GM21381 (cell line): ENCODE measurements at regions not wholly inside any gene's neighbourhood (a gene's known extent, or its start where the extent isn't known, plus 50 kb on each side); places are given as distances from the start of the nearest gene placed in this dataset.
"Not testable (repeated sequence)": the region's sequence is repeated elsewhere in the genome, so short reads cannot be mapped to it uniquely, and the experiment has no call there.

Experiments used
- ATAC-seq: cut with Tn5 transposase; IDR thresholded peaks from one replicate; pipeline ENCODE4 v1.9.1; 2021; ENCODE audit warnings: mild to moderate bottlenecking, moderate library complexity; ENCODE audit not compliant: unreplicated experiment

- ATAC-seq = no peak
Measured at GRCh38 chr14:86943391-86944365, 1049.3 kb downstream of the GALC start.

DNA sequence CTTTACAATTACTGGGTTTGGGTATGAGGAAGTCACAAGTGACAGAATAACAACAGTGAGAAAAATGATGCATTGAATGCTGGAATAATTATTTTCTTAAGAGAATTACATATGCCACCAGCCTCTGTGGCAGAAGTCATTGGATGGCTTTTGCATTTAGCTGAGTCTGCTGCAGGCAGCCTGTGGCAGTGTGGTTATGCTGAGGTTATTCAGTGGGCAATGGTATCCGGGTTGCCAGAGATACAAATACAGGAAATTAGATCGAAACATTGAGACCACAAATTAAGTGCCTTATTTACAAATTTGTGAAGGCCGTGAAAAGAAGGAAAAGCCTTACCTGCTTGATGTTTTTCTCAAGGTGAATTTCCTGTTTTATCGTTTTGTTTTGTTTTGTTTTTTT lies 1050.0 kb downstream of the GALC start:
- no peak for ATAC-seq

DNA sequence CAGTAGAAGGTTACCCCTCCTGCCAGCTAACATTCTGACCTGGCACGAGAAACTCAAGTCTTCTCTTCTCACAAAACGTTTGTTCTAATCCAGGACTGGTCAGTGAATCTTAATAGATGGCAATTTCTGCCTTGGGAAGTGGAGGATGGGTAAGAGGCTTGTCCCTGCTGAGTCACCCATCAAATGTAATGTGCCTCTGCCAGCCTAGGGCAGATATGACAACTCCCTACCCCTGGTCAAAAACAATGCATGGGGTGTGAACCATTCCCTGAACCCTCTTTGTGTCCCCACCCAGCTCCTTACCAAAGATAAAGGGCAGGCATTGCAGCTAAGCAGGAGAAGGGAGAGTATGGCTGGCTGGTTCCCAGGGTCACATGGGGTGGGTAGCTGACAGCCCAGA lies 1052.9 kb downstream of the GALC start:
- ATAC-seq = no peak

DNA sequence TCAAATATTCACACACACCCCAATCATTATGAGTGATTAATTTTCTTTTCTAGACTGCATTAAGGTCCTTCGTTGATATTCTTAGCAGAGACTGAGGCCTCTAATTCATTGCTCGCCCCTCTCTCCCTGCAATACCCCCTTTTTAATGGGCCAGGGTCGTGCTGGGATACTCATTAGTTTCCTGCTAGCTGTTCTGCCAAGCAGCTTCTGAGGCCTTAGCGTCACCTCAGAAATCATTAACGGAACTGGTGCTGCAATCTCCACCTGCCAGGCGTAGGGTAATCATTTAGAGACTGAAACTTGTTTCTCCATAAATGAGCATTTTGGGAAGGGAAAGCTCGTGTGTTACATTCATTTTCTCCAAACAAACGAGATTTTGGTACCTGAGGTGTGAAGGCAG lies 1054.7 kb downstream of the GALC start:
- ATAC-seq = no peak

GRCh38 chr14:86936556-86936955 lies 1056.4 kb downstream of the GALC start:
- ATAC-seq = no peak

DNA sequence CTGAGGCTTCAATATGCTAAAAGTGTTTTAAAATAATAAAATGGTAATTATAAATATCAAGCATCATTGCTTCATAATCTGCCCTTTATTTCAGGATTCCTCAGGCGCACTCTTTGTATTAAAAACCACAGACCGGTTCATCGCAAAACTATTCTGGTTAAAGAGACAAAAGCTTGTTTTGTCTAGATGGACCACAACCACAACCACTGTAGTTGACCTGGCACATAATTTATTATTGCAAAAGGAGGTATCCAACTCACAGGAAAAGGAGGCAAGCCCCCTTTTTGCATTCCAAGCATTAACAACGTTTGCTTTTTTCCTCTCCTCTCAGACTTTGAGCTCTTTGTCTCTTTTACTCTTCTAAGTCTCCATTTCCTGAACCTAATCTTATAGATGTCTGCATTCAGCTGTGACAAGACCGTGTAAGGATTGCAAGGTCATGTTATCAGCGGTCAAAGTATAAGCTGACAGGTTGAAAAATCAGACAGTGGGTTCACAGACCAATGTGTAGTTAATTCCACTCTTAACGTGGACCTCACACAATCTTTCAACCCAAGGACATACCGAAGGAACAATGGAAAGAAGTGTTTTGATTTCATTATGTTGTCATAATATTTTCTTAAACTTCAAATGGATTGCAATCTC lies 1057.6 kb downstream of the GALC start:
- ATAC-seq = no peak

DNA sequence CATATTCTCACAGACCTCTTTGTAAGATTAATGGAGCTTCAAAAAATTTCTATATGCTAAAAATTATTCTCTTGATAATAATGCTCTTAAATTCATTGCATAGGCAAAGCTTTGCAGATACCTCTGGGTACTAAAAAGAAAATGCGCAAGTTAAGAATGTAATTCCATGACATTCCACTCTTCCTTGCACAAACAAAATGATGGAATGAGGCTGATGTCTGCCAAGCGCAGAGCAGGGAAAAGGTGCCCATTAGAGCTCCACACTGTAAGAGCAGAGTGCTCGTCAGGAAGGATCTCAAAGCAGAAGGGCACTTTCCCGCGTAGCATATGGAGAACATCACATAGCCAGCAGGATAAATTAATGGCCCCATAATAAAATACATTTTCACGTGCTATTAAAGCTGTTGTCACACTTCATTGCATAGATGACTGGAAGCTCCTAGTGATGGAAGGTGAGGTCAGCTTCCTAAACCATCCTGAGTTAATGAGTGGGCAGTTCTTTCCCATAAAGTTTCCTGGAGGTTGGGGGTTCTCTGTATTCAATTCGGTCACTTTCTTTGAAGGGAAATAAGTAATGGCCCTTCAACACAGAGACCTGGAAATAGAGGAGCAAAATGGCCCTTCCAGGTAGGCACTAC lies 1058.9 kb downstream of the GALC start:
- ATAC-seq = no peak

GRCh38 chr14:86933460-86933859 lies 1059.5 kb downstream of the GALC start:
- no peak for ATAC-seq

GRCh38 chr14:86915406-86915805 lies 1077.6 kb downstream of the GALC start:
- no peak for ATAC-seq

DNA sequence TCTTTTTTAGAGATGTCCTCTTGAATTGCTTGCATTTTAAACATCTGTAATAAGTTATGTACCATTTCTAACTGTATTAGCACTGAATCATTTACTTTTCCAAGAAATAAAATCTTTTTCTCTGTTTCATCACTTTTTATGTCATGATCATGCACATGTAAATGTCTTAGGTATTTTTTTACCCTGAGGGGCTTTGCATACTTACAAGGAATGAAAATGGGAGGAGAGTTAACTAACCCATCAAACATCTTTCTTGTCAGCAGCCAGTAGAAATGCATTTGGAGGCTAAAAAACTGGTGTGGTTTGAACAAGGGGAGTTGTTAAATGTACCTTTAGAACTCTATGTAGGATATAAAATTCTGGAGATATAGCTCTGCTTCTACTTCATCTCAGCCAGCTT lies 1080.3 kb downstream of the GALC start:
- no peak for ATAC-seq

- no peak for ATAC-seq
Measured at GRCh38 chr14:86911486-86911885, 1081.5 kb downstream of the GALC start.

DNA sequence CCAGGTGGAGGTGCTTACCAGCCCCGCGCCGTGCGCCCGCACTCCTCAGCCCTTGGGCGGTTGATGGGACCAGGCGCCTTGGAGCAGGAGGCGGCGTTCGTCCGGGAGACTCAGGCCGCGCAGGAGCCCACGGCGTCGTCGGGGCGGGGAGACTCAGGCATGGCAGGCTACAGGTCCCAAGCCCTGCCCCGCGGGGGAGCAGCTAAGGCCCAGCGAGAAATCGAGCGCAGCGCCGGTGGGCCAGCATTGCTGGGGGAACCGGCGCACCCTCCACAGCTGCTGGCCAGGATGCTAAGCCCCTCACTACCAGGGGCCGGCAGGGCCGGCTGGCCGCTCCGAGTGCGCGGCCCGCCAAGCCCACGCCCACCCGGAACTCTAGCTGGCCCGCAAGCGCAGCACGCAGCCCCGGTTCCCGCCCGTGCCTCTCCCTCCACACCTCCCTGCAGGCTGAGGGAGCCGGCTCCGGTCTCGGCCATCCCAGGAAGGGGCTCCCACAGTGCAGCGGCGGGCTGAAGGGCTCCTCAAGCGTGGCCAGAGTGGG lies 1087.5 kb downstream of the GALC start:
- not testable (repeated sequence) for ATAC-seq

DNA sequence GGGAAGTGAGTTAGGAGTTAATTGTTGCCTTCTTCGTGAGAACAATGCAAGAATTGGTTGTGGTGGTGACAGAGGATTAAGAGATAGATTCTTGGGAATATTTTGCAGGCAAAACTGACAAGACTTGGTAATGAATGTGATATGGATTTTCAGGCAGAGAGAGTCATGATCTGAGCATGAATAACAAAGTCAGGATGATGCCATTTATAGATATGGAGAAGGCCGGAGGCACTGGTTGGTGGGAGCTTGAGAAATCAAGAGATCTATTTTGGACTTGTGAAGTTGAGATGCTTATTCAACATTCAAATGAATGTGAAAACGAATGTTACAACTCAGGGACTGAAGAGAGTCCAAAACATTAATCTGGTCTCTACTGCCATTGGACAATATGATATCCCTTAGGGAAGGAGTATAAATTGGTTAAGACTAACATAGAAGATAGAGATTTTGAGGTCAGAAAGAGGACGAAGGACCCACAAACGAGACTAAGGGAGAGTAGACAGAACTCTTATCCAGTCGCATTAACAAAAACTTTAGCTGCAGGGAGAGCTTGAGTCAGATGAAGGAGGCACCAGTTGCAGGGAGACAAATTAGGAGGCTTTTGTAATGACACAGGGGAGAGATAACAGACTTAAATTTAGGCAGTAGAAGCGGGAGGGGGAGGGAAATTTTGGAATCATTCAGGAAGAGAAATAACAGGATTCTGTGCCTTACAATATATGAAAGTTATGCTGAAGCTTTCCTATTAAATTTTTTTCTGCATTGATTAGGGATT lies 1090.6 kb downstream of the GALC start:
- ATAC-seq = no peak

DNA sequence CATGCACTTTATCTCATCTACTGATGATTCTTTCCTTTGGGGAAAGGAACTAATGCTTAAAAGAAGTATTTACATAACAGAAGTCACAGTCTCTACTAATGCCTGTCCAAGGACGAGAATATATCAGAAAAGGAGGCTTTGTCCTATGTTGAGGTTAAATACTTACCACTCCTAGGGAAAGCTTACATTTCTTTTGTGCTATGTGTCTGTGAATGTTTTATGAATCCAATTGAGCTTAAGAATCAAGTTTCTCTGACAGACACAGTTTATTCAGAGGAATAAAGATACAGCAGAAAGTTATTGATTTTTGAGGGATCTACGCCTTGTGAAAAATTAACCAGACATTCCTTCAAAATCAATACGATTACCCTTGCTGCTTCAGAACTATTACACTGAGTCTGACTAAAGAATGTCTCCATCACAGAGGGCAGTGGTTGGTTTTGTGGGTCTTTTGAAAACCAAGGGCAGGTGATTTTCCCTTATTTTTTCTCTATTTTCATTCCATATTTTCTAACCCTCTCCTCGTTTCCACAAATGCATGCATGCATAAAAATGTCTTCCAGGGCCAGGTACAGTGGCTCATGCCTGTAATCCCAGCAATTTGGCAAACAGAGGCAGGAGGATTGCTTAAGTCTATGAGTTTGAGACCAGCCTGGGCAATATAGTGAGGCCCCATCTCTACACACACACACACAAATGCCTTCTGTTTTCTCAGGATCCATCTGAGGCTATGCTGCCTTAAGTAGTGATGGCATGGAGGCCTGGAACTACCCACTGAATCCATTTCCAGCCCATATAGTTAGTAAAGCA lies 1095.1 kb downstream of the GALC start:
- ATAC-seq = no peak

GRCh38 chr14:86897224-86897623 lies 1095.8 kb downstream of the GALC start:
- ATAC-seq = no peak

DNA sequence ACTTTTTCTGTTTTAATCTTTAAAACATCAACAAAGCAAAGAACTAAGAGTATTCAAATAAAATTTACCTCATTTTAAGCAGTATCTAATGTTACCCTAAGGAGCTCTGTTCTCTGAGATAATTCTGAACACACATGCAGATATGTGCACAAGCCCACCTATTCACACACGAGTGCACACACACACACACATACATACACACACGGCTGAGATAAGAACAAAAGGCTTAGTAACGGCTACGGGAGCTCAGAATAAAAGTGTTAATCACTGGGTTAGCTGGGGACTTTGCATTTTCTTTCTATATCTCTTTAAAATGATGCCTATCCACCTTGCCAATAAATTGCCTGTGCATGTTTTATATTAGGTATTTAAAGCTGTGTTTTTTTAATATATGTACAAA lies 1096.3 kb downstream of the GALC start:
- no peak for ATAC-seq

- no peak for ATAC-seq
Measured at GRCh38 chr14:86892152-86892956, 1100.6 kb downstream of the GALC start.

- no peak for ATAC-seq
Measured at GRCh38 chr14:86885280-86885679, 1107.7 kb downstream of the GALC start.

GRCh38 chr14:86884498-86884897 lies 1108.5 kb downstream of the GALC start:
- no peak for ATAC-seq
